ENCODE measurements at regions not wholly inside any gene's neighbourhood (a gene's known extent, or its start where the extent isn't known, plus 50 kb on each side); places are given as distances from the start of the nearest gene placed in this dataset.

DNA sequence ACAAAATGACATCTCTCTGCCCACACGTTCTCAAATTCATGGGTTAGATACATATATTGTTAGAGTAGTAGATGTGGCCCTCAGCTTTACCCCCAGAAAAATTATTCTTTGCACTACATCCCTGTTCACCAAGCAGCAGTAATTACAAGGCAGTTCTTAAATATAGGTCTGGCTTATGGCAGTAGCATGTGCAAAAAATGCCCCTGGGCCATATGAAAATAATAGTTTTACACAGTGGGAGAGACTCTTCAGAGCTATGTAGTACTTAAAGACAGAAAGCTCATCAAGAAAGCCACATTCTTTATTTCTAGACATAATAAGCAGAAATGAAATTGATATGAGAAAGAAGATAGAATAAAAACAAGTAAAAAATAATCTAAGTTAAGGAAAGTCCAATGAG is 196.3 kb upstream of the FOXP2 start:
- TF ChIP-seq, protein P1, sequence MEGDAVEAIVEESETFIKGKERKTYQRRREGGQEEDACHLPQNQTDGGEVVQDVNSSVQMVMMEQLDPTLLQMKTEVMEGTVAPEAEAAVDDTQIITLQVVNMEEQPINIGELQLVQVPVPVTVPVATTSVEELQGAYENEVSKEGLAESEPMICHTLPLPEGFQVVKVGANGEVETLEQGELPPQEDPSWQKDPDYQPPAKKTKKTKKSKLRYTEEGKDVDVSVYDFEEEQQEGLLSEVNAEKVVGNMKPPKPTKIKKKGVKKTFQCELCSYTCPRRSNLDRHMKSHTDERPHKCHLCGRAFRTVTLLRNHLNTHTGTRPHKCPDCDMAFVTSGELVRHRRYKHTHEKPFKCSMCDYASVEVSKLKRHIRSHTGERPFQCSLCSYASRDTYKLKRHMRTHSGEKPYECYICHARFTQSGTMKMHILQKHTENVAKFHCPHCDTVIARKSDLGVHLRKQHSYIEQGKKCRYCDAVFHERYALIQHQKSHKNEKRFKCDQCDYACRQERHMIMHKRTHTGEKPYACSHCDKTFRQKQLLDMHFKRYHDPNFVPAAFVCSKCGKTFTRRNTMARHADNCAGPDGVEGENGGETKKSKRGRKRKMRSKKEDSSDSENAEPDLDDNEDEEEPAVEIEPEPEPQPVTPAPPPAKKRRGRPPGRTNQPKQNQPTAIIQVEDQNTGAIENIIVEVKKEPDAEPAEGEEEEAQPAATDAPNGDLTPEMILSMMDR (IDR thresholded peaks at IDR 0.05): no peak
- TF ChIP-seq ZFX (IDR thresholded peaks at IDR 0.05; ENCODE audit: borderline replicate concordance): no peak
